GM19438 (cell line): ENCODE measurements at regions not wholly inside any gene's neighbourhood (a gene's known extent, or its start where the extent isn't known, plus 50 kb on each side); places are given as distances from the start of the nearest gene placed in this dataset.
"Not testable (repeated sequence)": the region's sequence is repeated elsewhere in the genome, so short reads cannot be mapped to it uniquely, and the experiment has no call there.

Experiments
- ATAC-seq: cut with Tn5 transposase; IDR thresholded peaks from one replicate; pipeline ENCODE4 v1.9.1; 2021; ENCODE audit warnings: low read depth; ENCODE audit not compliant: unreplicated experiment

DNA sequence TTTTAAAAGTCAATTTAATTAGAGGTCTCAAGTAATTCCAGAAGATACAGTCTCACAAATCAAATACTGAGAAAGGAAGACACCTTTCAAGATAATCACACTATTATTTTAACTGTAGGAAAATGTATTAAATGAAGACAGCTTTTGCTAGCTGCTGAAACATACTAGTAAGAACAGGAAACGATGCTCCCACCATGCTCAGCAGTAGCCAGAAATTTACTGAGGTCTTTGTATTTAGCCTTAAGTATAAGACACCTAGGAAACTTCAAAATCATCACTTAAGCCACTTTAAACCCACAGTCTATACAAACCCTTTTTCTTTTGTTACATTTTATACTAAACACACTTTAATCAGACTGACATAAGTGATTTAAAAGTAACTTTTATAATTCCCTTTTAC lies 72.7 kb upstream of the NPIPB12 start:
- not testable (repeated sequence) for ATAC-seq

DNA sequence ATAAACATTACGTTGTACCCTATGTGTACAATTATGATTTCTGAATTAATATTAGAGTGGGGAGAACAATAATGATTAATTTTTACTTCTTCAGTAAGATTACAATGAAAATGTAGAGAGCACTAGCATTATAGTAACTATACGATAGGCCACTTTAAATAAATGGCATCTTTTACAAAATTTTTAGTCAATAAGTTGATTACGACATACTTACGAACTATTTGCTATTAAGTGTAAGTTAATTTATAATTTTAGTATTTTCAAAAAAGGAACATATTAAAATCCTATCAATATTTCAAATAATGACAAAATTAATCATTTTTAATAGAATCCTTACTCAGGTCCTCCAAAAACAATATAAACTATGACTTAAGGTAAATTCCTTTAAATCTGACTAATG lies 75.6 kb upstream of the NPIPB12 start:
- ATAC-seq: not testable (repeated sequence)

DNA sequence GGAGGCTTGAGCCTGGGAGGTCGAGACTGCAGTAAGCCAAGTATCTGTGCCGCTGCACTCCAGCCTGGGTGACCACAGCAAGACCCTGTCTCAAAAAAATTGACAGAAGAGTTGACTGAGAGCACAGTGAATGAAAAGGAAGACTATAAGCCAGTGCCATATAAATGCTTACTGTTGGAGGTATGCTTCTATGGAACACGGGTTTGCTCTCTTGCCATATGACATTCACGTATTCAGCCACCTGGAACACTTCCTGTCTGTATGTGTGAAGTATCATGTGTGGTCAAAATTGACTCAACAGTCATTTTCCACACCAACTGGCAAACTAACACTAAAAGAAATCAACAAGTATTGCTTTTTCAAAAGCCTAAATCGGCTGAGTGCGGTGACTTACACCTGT lies 71.1 kb upstream of the SPN start:
- not testable (repeated sequence) for ATAC-seq

- ATAC-seq: peak; percentile 36
These were observed 68.7 kb upstream of the SPN start for GRCh38 chr16:29594269-29594925.

DNA sequence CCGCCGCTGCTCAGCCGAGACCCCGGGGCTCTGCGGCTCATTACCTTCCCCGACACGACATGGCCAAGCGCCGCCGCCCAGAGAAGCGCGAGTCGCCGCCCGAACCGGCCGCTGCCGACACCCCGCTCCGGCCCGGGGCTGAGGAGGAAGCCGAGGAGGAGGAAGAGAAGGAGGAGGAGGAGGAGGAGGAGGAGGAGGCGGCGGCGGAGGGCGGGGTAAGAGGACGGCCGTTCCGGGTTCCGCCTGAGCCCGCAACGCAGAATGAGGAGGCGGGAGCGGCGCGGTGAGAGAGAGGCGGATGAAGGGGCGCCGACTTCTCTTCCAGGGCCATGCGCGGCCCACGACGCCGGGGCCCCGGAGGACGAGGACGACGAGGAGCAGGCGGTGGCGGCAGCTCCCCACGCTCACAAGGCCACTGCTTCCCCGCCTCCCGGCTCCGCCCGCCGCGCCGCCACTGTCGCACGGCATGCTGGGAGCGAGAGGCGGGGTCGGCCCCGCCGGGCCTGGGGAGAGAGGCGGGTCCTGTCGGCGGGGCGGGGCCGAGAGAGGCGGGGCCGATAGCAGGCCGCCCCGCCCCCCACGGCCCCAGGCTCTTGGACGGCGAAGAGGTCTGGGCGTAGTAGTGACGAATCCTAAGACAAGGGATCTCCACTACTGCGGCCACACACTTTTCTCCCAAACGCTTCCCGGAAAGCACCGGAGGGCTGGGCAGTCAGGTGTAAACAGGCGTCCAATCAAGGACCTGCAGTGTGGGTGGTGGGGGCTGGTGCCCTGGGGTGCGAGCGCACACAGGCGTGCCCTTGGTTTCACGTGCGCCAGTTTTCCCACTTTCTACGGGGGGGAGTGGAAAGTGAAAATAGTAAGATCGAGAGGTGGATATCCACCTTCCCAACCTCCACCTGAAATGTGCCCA lies 67.9 kb upstream of the SPN start:
- peak; percentile 58 for ATAC-seq

DNA sequence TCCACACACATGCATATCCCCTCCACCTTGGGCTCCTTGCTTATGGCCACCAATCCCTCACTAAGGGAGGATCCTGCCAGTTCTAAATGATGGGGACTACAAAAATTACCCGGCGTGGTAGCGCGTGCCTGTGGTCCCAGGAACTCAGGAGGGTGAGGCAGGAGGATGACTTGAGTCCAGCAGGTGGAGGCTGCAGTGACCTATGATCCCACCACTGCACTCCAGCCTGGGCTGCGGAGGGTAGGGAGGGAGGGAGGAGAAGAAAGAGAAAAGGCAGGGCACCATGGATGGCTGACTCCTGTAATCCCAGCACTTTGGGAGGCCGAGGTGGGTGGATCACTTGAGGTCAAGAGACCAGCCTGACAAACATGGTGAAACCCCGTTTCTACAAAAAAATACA lies 66.0 kb upstream of the SPN start:
- ATAC-seq: not testable (repeated sequence)

GRCh38 chr16:29600111-29601000 lies 62.7 kb upstream of the SPN start:
- not testable (repeated sequence) for ATAC-seq

- not testable (repeated sequence) for ATAC-seq
These were observed 60.8 kb upstream of the SPN start for GRCh38 chr16:29602247-29602625.

GRCh38 chr16:29602683-29603088 lies 60.4 kb upstream of the SPN start:
- ATAC-seq: not testable (repeated sequence)

- ATAC-seq: not testable (repeated sequence)
These were observed 58.2 kb upstream of the SPN start for GRCh38 chr16:29604631-29605549.

- not testable (repeated sequence) for ATAC-seq
These were observed 57.3 kb upstream of the SPN start for GRCh38 chr16:29605593-29606205.

DNA sequence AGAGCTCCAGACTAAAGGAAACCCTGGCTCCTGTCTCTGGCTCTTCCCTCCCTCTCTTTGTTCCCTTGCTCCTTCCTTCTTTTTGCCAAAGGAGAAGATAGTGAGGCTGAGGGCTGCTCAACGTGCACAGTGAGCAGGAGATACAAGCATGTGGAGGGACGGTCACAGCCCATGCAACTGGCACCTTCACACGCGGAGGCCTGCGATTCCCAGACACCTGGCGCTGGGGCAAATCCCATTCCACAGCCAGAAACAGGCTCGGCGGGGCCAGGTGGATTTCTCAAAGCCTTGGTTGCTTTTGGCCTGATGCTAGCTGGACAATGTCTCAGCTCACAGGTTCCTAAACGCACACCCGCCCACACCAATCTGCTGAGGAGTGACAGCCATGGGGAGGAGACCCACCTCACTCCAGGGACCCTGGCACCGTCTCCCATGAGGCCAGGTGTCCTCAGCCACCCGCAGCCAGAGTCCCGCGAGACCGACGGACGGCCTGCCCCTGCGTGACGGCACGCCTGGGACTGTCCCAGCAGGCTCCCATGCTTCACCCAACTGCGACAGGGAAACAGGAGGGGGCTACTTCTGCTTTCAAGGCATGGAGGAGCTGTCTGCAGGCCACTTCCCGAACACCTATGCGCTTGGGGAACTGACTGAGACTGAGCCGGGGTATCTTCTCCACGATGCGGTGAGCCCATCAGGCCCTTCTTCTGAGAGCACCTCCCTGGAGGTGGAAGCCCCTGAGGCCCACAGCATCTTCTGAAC lies 56.2 kb upstream of the SPN start:
- ATAC-seq: not testable (repeated sequence)

GRCh38 chr16:29607428-29607823 lies 55.6 kb upstream of the SPN start:
- not testable (repeated sequence) for ATAC-seq

GRCh38 chr16:29612381-29613306 lies 50.4 kb upstream of the SPN start:
- ATAC-seq: peak; percentile 0
